HAP-1 (cell line): ENCODE measurements at regions not wholly inside any gene's neighbourhood (a gene's known extent, or its start where the extent isn't known, plus 50 kb on each side); places are given as distances from the start of the nearest gene placed in this dataset.

ENCODE experiments used
- DNase-seq, 2 experiments: peaks; one replicate each; pipeline ENCODE4 v3.0.0-alpha.2; 2016 to 2020; ENCODE audit warnings: low spot score in 2 of 2
- H3K27me3 ChIP-seq: fragments of 250-450 bp; sonication (Bioruptor Pico); 2 replicates; pipeline ENCODE4 v1.5.1; 2020; ENCODE audit warnings: low read depth, mild to moderate bottlenecking, moderate library complexity
- H3K36me3 ChIP-seq: fragments of 250-450 bp; sonication (Bioruptor Pico); replicated peaks from 2 replicates; pipeline ENCODE4 v1.5.1; 2020; ENCODE audit warnings: mild to moderate bottlenecking
- H3K4me1 ChIP-seq: fragments of 250-450 bp; sonication (Bioruptor Pico); 2 replicates; pipeline ENCODE4 v1.5.1; 2020; ENCODE audit warnings: mild to moderate bottlenecking
- H3K4me3 ChIP-seq: fragments of 250-450 bp; sonication (Bioruptor Pico); 2 replicates; pipeline ENCODE4 v1.5.1; 2020; ENCODE audit warnings: mild to moderate bottlenecking, moderate library complexity
- H3K9me3 ChIP-seq: fragments of 250-450 bp; sonication (Bioruptor Pico); 2 replicates; pipeline ENCODE4 v1.5.1; 2020; ENCODE audit warnings: mild to moderate bottlenecking, moderate library complexity
- in situ Hi-C: fragments of 300-500 bp; cut with MboI; formaldehyde crosslinking; loops from 3 replicates; pipeline ENCODE4 v1.14.3; 2020; ENCODE audit warnings: low sequenced_read_pairs, inconsistent platforms, mixed read lengths

DNA sequence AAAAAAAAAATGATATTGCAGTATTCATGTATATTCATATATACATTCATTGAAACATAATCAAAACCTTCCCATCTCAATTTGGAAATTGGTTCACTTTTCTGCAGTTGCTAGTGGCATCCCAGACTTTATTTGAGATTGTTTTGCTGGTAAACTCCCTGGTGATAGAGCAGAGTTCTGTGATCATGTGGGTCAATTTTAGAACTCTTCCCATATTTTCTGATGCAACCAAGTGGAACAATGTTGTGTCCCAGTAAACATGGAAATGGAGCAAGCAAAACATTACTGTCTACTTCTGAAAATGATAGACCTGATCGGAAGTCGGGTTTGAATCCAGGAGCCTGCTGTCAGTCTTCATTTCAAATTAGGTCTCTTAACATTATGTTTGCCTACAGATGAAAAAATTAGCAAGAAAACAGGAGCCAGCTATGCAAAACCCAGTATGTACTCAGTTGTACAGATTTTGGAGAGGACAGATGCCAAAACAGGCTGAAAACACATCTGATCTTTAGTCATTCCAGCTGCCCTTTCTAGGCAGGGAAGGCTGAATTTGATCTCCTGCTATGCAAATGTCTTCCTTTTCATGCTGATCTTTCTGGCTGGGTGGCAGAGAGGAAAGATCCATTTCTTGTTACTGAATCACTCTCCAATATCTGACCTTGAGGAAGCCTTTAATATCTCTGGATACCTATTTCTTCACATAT is 786.6 kb upstream of the SOX9 start:
- H3K9me3 ChIP-seq = no peaks in the 10 kb centered on the region
- H3K4me3 ChIP-seq = no peak overlapping the region
- no peak for DNase-seq
- H3K4me1 ChIP-seq = no peaks in the 10 kb centered on the region
- in situ Hi-C loops = no loop called here
- no peaks in the 10 kb centered on the region for H3K27me3 ChIP-seq
- H3K36me3 ChIP-seq = no peaks in the 10 kb centered on the region

DNA sequence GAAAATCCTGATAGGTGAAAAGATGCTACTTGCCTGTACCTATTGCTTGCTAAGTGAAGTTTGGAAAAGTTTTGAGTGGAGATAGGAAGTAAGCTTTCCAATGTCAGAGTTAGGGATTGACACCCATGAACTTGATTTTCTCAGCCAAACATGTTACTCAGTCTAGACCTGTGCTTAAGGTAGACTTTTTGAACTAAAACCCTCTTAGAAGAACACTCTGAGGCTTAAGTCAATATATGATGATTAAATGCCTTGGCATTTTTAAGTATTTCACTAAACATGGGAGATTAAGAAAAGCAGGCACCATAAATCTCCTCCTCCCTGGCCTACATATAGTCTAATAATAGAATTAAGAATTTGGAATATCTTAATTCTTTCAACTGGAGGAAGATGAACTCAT is 785.6 kb upstream of the SOX9 start:
- no peaks in the 10 kb centered on the region for H3K27me3 ChIP-seq
- H3K9me3 ChIP-seq = no peaks in the 10 kb centered on the region
- no peaks in the 10 kb centered on the region for H3K4me1 ChIP-seq
- DNase-seq = no peak
- H3K36me3 ChIP-seq = no peaks in the 10 kb centered on the region
- H3K4me3 ChIP-seq = no peak overlapping the region
- in situ Hi-C loops = no loop called here

DNA sequence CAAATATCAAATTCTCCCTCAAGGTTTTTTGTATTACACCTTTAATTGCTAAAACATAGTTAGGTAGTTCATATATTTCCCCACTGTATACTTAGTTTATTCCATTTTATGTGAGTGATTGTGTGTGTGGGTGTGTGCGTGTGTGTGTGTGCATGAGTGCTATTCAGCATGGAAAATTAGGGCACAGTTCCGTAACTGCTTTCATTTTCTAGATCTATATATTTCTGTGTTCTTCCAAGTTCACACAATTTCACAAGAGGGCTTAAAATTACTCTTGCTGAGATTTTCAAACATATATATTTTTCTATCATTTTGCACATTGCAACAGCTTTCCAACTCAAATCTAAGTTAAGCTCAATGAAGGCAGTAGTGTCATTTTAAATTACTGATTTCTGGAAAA is 782.9 kb upstream of the SOX9 start:
- Histone ChIP-seq H3K27me3 (no peaks in the 10 kb centered on the region), H3K36me3 (no peaks in the 10 kb centered on the region), H3K4me1 (no peaks in the 10 kb centered on the region), H3K9me3 (no peaks in the 10 kb centered on the region), H3K4me3 (no peak overlapping the region)
- DNase-seq = no peak
- in situ Hi-C loops = no loop called here

DNA sequence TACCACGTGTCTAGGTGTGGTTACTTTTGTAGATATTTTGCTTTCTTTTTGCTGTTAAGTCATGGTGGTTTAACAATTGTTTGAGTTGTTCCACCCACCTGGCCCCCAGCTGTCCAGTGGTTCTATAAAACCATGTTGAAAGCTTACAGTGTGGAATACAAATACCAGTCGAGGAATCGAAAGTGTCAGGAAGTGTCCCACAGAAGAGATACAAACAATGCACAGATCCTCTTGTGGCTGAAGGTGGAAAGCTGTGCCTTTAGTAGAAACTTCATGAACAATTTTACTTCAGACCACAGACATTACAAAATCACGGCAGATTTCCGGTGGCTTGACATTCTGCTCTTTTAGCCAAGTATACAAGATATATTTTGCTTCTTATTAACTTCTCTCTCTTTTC is 782.4 kb upstream of the SOX9 start:
- no peaks in the 10 kb centered on the region for H3K27me3 ChIP-seq
- no peak overlapping the region for H3K4me3 ChIP-seq
- DNase-seq = no peak
- in situ Hi-C loops = no loop called here
- H3K9me3 ChIP-seq = no peaks in the 10 kb centered on the region
- no peaks in the 10 kb centered on the region for H3K4me1 ChIP-seq
- H3K36me3 ChIP-seq = no peaks in the 10 kb centered on the region

DNA sequence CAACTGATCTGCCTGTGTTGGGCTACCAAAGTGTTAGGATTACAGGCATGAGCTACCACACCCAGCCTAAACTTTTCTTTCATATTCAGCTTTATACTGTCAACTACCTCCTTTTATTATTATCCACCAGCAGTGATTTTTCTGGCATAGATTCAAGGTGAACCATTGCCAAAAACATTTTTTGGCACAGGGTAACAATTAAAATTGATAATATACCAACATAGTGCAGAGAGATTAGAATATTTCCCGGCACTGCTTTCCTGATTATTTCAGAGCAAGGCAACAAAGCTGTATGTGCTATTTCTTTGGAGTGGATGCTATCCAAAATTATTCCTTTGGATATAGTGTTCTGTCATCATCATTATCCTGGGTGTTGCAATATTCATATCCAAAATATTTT is 781.6 kb upstream of the SOX9 start:
- Histone ChIP-seq H3K4me3 (no peak overlapping the region), H3K27me3 (no peaks in the 10 kb centered on the region), H3K36me3 (no peaks in the 10 kb centered on the region), H3K9me3 (no peaks in the 10 kb centered on the region), H3K4me1 (no peaks in the 10 kb centered on the region)
- in situ Hi-C loops = no loop called here
- DNase-seq = no peak

DNA sequence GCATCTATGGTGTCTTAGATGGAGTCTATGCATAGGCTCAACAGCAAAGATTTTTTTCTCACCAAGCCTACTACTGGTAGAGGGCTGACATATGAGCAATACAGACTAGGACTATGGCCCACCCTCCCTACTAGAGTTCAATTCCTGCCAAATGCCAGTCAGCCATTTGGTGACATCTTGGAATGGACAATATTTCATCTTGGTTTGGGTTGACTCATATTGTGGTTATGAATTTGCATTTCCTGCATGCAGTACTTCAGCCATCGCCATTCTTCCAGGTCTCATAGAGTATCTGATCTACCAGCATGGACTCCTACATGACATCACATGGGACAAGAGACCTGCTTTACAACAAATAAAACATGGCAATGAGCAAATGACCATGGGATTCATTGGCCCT is 778.1 kb upstream of the SOX9 start:
- in situ Hi-C loops = no loop called here

DNA sequence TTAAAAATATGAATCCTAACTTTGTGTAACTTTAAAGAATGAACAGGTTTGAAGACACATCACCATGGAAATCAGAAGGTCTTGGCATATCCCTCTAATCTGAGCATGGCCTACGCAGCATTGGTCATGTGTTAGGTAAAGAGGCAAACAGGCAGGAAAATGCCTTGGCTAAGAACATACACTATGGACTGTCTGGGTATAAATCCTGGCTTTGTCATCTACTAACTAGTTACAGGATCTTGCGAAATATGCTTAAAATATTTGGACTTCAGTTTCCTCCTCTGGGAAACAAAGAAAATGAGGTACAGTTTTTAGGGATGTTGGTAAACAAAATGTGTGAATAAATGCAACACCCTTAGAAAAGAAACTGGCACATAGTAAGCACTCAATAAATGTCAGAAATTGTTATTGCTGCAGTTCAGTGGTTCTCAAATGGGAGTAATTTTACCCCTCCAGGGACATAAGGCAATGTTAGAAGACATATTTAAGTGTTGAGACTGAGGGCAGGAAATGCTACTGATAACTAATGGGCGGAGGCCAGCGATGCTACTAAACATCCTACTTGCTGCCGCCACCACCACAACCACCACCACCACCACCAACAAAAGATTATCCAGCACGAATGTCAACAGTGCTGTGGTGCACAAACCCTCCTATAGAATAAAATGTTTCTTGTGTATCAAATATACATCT is 770.8 kb upstream of the SOX9 start:
- Histone ChIP-seq H3K4me1 (no peaks in the 10 kb centered on the region), H3K36me3 (no peaks in the 10 kb centered on the region), H3K9me3 (no peaks in the 10 kb centered on the region), H3K4me3 (no peak overlapping the region), H3K27me3 (no peaks in the 10 kb centered on the region)
- DNase-seq = no peak
- in situ Hi-C loops = no loop called here

More for the DNA sequence above, 778.1 kb upstream of the SOX9 start:
- Histone ChIP-seq H3K4me1 (no peaks in the 10 kb centered on the region), H3K36me3 (no peaks in the 10 kb centered on the region), H3K4me3 (no peak overlapping the region), H3K27me3 (no peaks in the 10 kb centered on the region), H3K9me3 (no peaks in the 10 kb centered on the region)
- DNase-seq = no peak

DNA sequence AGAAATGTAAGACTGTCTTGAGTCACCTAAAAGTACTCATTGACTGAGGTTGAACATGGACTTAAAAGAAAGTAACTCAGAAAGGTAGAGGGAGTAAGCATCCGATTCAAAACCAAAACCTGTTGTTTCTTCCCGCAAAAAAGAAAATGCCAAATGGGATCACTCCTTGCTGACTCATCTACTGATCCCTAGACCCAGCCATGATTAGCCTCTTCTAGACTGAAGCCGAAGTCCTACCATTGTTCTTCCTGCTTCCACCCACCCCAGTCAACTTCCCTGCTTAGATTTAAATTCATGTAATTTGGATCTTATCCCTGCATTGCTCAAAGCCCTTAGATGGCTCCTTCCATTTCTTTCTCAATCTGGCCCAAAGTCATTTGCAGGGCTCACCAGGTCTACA is 760.5 kb upstream of the SOX9 start:
- in situ Hi-C loops = no loop called here
- H3K4me3 ChIP-seq = no peak overlapping the region

DNA sequence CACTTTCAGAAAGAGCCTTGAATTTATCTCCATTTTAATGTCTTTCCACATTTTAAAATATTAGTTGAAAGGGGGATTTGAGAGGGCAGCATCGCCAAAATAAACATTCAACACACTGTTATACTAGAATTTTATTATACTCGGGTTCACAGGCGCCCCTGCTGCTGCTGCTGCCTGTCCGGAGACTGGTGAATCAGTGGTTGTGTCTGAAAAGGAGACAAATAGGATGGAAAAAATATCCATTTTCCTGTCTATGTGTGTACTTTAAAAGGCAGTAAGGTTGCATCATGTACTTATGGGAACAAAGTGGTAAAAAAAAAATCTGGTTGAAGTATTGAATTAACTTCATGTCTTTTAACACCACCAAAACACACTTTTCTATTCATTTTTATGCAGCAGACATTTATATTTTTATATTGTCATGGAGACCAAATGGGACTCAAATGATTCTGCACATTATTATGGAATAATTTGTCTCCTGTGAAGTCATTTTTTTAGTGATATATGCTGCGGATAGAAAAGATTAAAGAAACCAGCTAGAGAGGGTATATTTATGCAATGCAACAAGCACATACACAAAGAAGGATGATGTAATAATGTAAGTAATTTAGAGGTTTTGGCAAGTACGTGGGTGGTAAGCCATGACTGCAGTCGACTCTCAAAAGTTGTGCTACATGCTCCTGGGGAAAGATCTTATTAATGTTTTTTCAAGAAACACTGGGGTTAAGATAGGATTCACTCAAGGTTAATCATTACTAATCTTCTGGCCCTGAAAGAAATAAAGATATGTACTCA is 759.0 kb upstream of the SOX9 start:
- Histone ChIP-seq H3K27me3 (no peaks in the 10 kb centered on the region), H3K4me3 (no peak overlapping the region), H3K4me1 (no peaks in the 10 kb centered on the region), H3K9me3 (no peaks in the 10 kb centered on the region), H3K36me3 (no peaks in the 10 kb centered on the region)
- no peak for DNase-seq
- in situ Hi-C loops = no loop called here

More for the DNA sequence above, 760.5 kb upstream of the SOX9 start:
- Histone ChIP-seq H3K4me1 (no peaks in the 10 kb centered on the region), H3K36me3 (no peaks in the 10 kb centered on the region), H3K9me3 (no peaks in the 10 kb centered on the region), H3K27me3 (no peaks in the 10 kb centered on the region)
- no peak for DNase-seq

DNA sequence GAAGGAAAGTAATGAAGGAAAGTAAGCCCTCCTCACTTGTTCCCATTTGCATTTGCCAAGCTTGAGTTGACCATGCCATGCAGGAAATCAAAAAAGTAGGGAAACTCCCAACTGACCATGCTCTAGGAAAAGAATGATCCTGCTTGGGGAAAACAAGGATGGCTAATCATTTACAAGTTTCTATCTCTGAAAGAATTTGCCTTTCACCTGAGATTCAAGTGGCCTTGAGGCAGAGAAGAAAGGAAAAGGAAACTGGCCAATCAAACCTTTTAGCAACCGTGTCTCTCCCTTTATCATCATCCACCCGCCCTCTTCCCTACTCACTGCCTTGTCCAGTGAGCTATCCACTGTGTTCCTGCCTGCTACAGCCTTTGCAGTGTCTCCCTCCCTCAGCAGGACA is 757.2 kb upstream of the SOX9 start:
- Histone ChIP-seq H3K4me3 (no peak overlapping the region), H3K9me3 (no peaks in the 10 kb centered on the region), H3K4me1 (no peaks in the 10 kb centered on the region), H3K36me3 (no peaks in the 10 kb centered on the region), H3K27me3 (no peaks in the 10 kb centered on the region)
- in situ Hi-C loops = no loop called here
- DNase-seq = no peak

DNA sequence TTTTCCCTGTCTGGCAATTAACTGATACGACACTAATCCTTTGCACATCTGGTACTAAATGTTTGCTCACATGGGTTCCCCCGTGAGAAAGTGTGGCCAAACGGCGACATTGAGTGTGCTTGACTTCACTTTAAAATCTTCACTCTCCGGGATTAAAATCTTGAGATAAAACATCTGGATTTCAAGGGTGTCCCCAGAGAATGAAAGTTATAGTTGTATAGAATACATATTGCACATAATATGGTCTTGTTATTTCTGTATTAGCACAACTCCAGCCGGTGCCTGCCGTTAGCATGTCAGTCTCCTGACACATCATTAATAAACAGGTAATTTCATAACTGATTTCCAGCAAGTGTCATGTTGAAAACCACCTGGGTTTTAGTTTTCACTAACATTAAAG is 749.0 kb upstream of the SOX9 start:
- no peak for DNase-seq
- H3K9me3 ChIP-seq = peaks cover 2% of the 10 kb centered on the region; the same call in 1 of the 2 replicates
- H3K4me3 ChIP-seq = no peak overlapping the region
- no peaks in the 10 kb centered on the region for H3K4me1 ChIP-seq
- H3K27me3 ChIP-seq = no peaks in the 10 kb centered on the region
- in situ Hi-C loops = no loop called here
- no peaks in the 10 kb centered on the region for H3K36me3 ChIP-seq

DNA sequence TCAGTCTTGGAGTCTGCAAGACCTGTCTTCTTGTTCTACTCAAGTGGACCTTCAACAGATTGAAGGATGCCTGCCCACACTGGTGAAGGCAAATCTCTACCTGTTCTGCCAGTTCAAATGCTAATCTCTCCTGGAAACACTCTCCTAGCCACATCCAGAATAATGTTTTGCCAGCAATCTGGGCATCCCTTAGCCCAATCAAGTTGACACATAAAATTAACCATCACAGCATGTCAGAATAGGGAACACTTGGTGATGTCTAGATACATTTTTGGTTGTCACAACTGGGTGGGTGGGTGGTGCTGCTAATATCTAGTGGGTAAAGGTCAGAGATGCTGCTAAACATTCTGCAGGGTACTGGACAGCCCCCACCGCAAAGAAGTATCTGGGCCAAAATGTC is 744.9 kb upstream of the SOX9 start:
- no peaks in the 10 kb centered on the region for H3K36me3 ChIP-seq
- no peak for DNase-seq
- peaks cover 2% of the 10 kb centered on the region; the same call in 1 of the 2 replicates for H3K9me3 ChIP-seq
- H3K4me1 ChIP-seq = no peaks in the 10 kb centered on the region
- no peaks in the 10 kb centered on the region for H3K27me3 ChIP-seq
- H3K4me3 ChIP-seq = no peak overlapping the region
- in situ Hi-C loops = no loop called here

DNA sequence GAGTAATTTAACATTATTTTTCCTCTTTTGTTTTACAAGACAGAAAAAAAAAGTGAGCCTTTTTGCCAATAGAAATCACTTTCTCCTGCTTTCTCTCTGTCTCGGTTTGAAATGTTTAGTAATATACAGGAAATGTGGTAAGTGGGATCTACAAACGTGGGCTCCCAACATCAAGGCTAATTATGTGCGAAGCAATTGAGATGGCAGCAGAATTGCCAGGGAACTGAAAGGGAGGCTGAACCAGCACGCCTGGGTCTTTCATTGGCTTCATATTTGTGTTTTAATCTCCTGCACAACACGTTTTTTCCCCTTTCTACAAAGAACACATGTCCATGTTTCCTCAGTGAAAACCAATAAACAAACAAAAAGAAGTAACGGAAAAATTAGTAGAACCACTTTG is 743.9 kb upstream of the SOX9 start:
- no peak for DNase-seq
- H3K27me3 ChIP-seq = no peaks in the 10 kb centered on the region
- H3K4me1 ChIP-seq = no peaks in the 10 kb centered on the region
- no peaks in the 10 kb centered on the region for H3K9me3 ChIP-seq
- H3K4me3 ChIP-seq = no peak overlapping the region
- no peaks in the 10 kb centered on the region for H3K36me3 ChIP-seq
- in situ Hi-C loops = no loop called here

- Histone ChIP-seq H3K4me1 (no peaks in the 10 kb centered on the region), H3K4me3 (no peak overlapping the region), H3K27me3 (no peaks in the 10 kb centered on the region), H3K9me3 (0 out of 2 replicates have a peak, but pooled peaks cover 2% of the 10 kb centered on the region), H3K36me3 (no peaks in the 10 kb centered on the region)
- DNase-seq = no peak
- in situ Hi-C loops = no loop called here
Observed at GRCh38 chr17:71378036-71378435, 742.8 kb upstream of the SOX9 start.
